ENCODE measurements at regions not wholly inside any gene's neighbourhood (a gene's known extent, or its start where the extent isn't known, plus 50 kb on each side); places are given as distances from the start of the nearest gene placed in this dataset.

DNA sequence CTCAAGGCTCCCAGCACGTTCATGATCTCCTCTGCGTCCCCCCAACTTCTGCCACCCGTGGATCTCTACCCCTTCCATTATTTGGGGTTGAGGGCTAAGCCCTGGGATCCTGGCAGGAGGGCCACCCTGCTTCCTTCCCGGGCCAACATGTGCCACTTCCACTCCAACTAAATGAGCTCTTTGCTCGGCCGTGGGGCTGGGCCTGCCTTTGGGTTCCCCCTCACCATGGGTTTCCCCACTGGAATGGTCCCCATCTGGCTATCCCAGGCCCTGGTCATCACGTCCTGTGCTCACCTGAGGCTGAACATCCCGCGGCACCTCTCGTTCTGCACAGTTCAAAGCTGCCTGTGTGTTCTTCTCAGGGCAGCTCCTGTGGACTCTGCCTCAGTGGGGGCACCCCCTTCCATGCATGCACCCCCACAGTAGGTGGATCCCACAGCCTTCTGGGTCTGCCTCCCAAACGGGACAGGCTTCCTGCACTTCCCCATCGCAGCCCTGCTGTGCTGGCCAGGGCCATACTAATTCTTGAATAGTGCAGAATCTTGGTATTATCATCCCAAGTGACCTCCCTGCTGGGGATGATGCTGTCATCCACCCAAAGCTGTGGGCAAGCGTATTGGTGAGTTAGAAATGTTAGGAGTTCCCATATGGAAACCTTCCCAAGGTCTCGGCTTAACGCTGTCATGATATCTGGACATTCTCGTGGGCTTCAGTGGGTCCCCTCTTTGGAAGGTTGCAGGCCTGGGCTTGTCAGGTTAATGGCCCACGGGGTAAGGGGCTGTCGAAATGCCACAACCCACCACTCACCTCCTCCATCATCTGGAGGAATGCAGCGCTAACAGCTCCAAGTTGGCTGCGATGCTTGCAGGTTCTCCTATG lies 150.5 kb upstream of the TWIST2 start:
- no peaks in the 10 kb centered on the region for H3K36me3 ChIP-seq (ENCODE audit: control insufficient read depth in 2 of 2, insufficient read depth in 1 of 2, low read length in 2 of 2)
- ChIA-PET POLR2A (no interaction called here), CTCF (interaction anchor here (0.6 to 1.6 kb wide), 4 partner anchors 22 to 764 kb away, joined by 3 to 4 read pairs (median 4); no protein-coding TSS in a partner anchor)
- H3K27ac ChIP-seq (ENCODE audit: extremely low read depth, low read depth, low read length), result no peak overlapping the region
- TF ChIP-seq ZNF48 (tag by site-specific recombination; IDR thresholded peaks at IDR 0.05), result no peak
- TF ChIP-seq, protein P1, sequence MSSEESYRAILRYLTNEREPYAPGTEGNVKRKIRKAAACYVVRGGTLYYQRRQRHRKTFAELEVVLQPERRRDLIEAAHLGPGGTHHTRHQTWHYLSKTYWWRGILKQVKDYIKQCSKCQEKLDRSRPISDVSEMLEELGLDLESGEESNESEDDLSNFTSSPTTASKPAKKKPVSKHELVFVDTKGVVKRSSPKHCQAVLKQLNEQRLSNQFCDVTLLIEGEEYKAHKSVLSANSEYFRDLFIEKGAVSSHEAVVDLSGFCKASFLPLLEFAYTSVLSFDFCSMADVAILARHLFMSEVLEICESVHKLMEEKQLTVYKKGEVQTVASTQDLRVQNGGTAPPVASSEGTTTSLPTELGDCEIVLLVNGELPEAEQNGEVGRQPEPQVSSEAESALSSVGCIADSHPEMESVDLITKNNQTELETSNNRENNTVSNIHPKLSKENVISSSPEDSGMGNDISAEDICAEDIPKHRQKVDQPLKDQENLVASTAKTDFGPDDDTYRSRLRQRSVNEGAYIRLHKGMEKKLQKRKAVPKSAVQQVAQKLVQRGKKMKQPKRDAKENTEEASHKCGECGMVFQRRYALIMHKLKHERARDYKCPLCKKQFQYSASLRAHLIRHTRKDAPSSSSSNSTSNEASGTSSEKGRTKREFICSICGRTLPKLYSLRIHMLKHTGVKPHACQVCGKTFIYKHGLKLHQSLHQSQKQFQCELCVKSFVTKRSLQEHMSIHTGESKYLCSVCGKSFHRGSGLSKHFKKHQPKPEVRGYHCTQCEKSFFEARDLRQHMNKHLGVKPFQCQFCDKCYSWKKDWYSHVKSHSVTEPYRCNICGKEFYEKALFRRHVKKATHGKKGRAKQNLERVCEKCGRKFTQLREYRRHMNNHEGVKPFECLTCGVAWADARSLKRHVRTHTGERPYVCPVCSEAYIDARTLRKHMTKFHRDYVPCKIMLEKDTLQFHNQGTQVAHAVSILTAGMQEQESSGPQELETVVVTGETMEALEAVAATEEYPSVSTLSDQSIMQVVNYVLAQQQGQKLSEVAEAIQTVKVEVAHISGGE (tag by site-specific recombination; conservative IDR thresholded peaks at IDR 0.05; ENCODE audit: low read depth), result no peak
- no peak for TF ChIP-seq AEBP2 (tag by site-specific recombination; IDR thresholded peaks at IDR 0.05; ENCODE audit: borderline replicate concordance)
- no peak overlapping the region for H3K4me3 ChIP-seq (ENCODE audit: low read depth, low read length)
- no peaks in the 10 kb centered on the region for H3K4me1 ChIP-seq (ENCODE audit: control insufficient read depth, insufficient read depth, low read length)
- H3K9me3 ChIP-seq (ENCODE audit: control insufficient read depth, insufficient read depth, low read depth, low read length), result no peaks in the 10 kb centered on the region

DNA sequence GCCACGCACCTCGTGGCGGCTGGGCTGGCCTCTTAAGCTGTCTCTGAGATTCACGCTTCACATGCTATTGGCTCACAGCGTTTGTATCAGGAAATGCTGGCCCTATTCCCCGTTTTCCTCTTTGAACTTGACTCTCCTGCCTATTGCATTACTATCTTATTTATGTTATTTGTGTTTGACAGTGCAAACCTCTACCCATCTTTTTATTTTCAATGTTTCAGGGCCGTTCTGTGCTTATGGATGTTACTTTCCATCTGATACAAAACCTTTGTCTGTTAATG lies 149.9 kb upstream of the TWIST2 start:
- Histone ChIP-seq H3K9me3 (ENCODE audit: control insufficient read depth, insufficient read depth, low read depth, low read length) (no peaks in the 10 kb centered on the region), H3K4me3 (ENCODE audit: low read depth, low read length) (no peak overlapping the region), H3K36me3 (ENCODE audit: control insufficient read depth in 2 of 2, insufficient read depth in 1 of 2, low read length in 2 of 2) (no peaks in the 10 kb centered on the region), H3K4me1 (ENCODE audit: control insufficient read depth, insufficient read depth, low read length) (no peaks in the 10 kb centered on the region), H3K27ac (ENCODE audit: extremely low read depth, low read depth, low read length) (no peak overlapping the region)
- ChIA-PET POLR2A (no interaction called here), CTCF (no interaction called here)
- TF ChIP-seq ZNF623 (tag by site-specific recombination; IDR thresholded peaks at IDR 0.05) (no peak), SP3 (tag by site-specific recombination; IDR thresholded peaks at IDR 0.05) (no peak), KLF1 (tag by site-specific recombination; IDR thresholded peaks at IDR 0.05) (no peak), ZNF174 (tag by site-specific recombination; IDR thresholded peaks at IDR 0.05) (no peak), FEZF1 (tag by site-specific recombination; IDR thresholded peaks at IDR 0.05) (no peak)

GRCh38 chr2:238698451-238699306 lies 149.2 kb upstream of the TWIST2 start:
- Histone ChIP-seq H3K4me1 (ENCODE audit: control insufficient read depth, insufficient read depth, low read length) (no peaks in the 10 kb centered on the region), H3K36me3 (ENCODE audit: control insufficient read depth in 2 of 2, insufficient read depth in 1 of 2, low read length in 2 of 2) (no peaks in the 10 kb centered on the region), H3K9me3 (ENCODE audit: control insufficient read depth, insufficient read depth, low read depth, low read length) (no peaks in the 10 kb centered on the region), H3K27ac (ENCODE audit: extremely low read depth, low read depth, low read length) (no peak overlapping the region), H3K4me3 (ENCODE audit: low read depth, low read length) (no peak overlapping the region)
- POLR2A ChIA-PET, result no interaction called here
- TF ChIP-seq ZNF837 (tag by site-specific recombination; IDR thresholded peaks at IDR 0.05), result no peak
- TF ChIP-seq ZNF426 (tag by site-specific recombination; IDR thresholded peaks at IDR 0.05), result no peak
- no peak for TF ChIP-seq ZNF549 (tag by site-specific recombination; IDR thresholded peaks at IDR 0.05)
- no peak for TF ChIP-seq ZNF701 (tag by site-specific recombination; IDR thresholded peaks at IDR 0.05)
- no peak for TF ChIP-seq BCL11B (tag by site-specific recombination; IDR thresholded peaks at IDR 0.05; ENCODE audit: low read depth)
- TF ChIP-seq WT1 (tag by site-specific recombination; IDR thresholded peaks at IDR 0.05), result no peak
- CTCF ChIA-PET, result interaction anchor here (1.1 to 1.7 kb wide), 3 partner anchors 22 to 152 kb away, joined by 3 to 6 read pairs (median 5); no protein-coding TSS in a partner anchor
